ENCODE measurements at regions not wholly inside any gene's neighbourhood (a gene's known extent, or its start where the extent isn't known, plus 50 kb on each side); places are given as distances from the start of the nearest gene placed in this dataset.

GRCh38 chr2:81852651-81853050 is 1548.1 kb upstream of the LRRTM1 start:
- no peak for TF ChIP-seq CTCF (IDR thresholded peaks at IDR 0.05; ENCODE audit: low read depth, low read length, missing control alignments)
- no peak overlapping the region for H3K4me3 ChIP-seq (ENCODE audit: low read depth, low read length)
- DNase-seq (ENCODE audit: low read depth), result no peak

GRCh38 chr2:81839780-81840179 is 1535.2 kb upstream of the LRRTM1 start:
- no peak for TF ChIP-seq CTCF (IDR thresholded peaks at IDR 0.05; ENCODE audit: low read depth, low read length, missing control alignments)
- no peak for DNase-seq (ENCODE audit: low read depth)
- no peak overlapping the region for H3K4me3 ChIP-seq (ENCODE audit: low read depth, low read length)

GRCh38 chr2:81835321-81836000 is 1530.9 kb upstream of the LRRTM1 start:
- no peak for TF ChIP-seq CTCF (IDR thresholded peaks at IDR 0.05; ENCODE audit: low read depth, low read length, missing control alignments)
- H3K4me3 ChIP-seq (ENCODE audit: low read depth, low read length), result no peak overlapping the region
- DNase-seq (ENCODE audit: low read depth), result no peak

GRCh38 chr2:81786811-81787210 is 1482.3 kb upstream of the LRRTM1 start:
- TF ChIP-seq CTCF (IDR thresholded peaks at IDR 0.05; ENCODE audit: low read depth, low read length, missing control alignments), result no peak
- no peak overlapping the region for H3K4me3 ChIP-seq (ENCODE audit: low read depth, low read length)
- DNase-seq (ENCODE audit: low read depth), result no peak

GRCh38 chr2:81767187-81767912 is 1462.8 kb upstream of the LRRTM1 start:
- no peak for DNase-seq (ENCODE audit: low read depth)
- H3K4me3 ChIP-seq (ENCODE audit: low read depth, low read length), result no peak overlapping the region
- no peak for TF ChIP-seq CTCF (IDR thresholded peaks at IDR 0.05; ENCODE audit: low read depth, low read length, missing control alignments)

- DNase-seq (ENCODE audit: low read depth), result no peak
- TF ChIP-seq CTCF (IDR thresholded peaks at IDR 0.05; ENCODE audit: low read depth, low read length, missing control alignments), result no peak
- H3K4me3 ChIP-seq (ENCODE audit: low read depth, low read length), result no peak overlapping the region
These were observed 1443.0 kb upstream of the LRRTM1 start for GRCh38 chr2:81747481-81748070.
